ENCODE measurements at regions not wholly inside any gene's neighbourhood (a gene's known extent, or its start where the extent isn't known, plus 50 kb on each side); places are given as distances from the start of the nearest gene placed in this dataset.
A peak's percentile ranks its signal among the peaks of the same experiment; 100 is the strongest.

DNA sequence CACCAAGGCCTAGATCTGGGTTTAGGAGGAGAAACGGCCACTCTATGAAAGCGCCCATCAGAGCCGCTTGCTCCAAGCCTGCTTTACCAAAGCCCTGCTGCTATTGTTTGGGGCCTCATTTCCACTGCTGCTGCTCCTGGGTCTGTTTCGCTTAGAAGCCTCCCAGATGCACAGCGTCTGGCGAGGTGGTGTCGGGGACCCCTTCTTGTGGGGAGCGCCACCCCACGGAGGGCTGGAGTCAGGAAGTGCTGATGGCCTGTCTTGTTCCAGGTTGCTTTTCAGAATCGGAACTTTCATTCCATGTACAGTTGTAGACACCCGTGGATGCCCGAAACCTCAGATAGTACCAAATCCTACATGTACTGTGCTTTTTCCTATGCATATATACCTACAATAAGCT, 204.9 kb upstream of the TWIST2 start:
- no peak for DNase-seq (ENCODE audit: low read depth)
- no peak overlapping the region for H3K4me3 ChIP-seq (ENCODE audit: low read length)
- TF ChIP-seq CTCF (conservative IDR thresholded peaks at IDR 0.05; ENCODE audit: low read length): no peak

DNA sequence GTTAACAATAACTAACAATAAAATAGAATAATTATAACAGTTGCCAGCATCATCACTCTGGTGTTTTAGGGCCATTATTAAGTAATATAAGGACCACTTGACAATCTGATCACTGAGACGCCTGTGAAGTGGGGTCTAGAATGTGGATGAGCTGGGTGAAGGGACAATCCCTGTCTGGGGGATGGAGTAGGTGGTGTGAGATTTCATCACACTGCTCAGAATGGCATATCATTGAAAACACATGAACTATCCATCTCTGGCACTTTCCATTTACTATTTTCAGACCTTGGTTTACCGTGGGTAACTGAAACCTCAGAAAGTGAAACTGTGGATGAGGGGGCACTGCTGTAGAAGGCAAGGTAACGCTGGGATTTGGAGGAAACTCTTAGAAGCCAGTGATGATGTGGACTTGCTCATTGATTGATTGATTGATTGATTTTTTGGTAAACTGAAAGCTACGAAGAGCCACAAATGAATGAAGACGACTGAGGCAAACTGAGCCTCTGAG, 204.4 kb upstream of the TWIST2 start:
- no peak for DNase-seq (ENCODE audit: low read depth)
- TF ChIP-seq CTCF (conservative IDR thresholded peaks at IDR 0.05; ENCODE audit: low read length): no peak
- H3K4me3 ChIP-seq (ENCODE audit: low read length): no peak overlapping the region

DNA sequence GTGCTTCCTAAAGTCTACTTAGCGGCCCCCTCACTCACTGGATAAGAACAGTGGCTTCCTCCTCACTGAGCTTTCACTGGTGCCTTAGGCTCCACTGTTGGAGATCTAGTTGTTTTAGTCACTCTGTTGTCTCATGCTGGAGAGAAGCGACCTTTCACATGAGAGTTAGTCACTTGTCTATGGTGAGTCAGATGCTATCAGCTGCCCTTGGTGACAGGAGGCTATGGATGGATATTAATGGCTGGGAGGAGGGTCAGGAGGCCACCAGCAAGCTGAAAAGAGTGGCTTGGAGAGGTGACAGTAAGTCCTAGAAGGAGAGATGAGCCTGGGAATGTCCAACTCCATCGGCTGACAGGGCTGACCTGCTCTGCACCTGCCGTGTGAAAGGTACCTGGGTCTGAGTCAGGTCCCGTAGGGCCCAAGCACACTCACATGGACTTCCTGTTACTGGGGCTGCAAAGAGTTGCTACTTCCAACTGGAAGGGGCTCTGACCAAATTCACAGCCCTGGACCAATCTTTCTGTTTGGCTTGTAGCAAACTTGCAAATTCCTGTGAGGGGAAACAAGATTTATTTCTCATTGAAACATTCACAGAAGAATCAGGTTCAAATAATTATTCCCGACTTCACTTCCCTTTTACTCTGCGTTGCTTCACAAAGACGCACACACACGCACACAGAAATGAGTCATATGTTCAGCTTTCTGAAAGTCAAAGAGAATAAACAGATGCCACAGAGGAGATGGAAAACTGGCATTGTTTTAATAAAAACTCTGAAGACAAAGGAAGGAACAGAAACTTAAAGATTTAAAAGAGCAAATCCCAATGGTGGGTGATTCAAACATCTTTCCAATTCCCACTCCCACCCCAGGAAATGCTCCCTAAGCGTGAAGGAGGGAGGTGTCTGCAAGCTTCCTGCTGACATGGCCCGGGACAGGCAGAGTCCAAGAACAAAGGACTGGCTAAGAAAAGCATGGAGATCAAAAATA, 203.5 kb upstream of the TWIST2 start:
- TF ChIP-seq CTCF (conservative IDR thresholded peaks at IDR 0.05; ENCODE audit: low read length): no peak
- peak; percentile 88 for DNase-seq (ENCODE audit: low read depth)
- H3K4me3 ChIP-seq (ENCODE audit: low read length): no peak overlapping the region

DNA sequence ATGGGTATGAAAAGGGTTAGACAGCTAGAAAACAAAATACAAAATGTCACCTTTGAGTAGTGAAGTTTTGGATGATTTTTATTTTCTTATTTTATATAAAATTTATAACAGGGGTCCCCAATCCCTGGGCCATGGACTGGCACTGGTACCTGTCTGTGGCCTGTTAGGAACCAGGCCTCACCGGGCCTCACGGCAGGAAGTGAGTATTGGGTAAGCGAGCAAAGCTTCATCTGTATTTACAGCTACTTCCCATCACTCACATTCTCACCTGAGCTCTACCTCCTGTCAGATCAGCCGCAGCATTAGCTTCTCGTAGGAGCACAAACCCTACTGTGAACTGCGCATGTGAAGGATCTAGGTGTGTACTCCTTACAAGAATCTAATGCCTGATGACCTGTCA, 202.8 kb upstream of the TWIST2 start:
- no peak for TF ChIP-seq CTCF (conservative IDR thresholded peaks at IDR 0.05; ENCODE audit: low read length)
- no peak overlapping the region for H3K4me3 ChIP-seq (ENCODE audit: low read length)
- no peak for DNase-seq (ENCODE audit: low read depth)

GRCh38 chr2:238645716-238646115, 202.2 kb upstream of the TWIST2 start:
- TF ChIP-seq CTCF (conservative IDR thresholded peaks at IDR 0.05; ENCODE audit: low read length): no peak
- no peak overlapping the region for H3K4me3 ChIP-seq (ENCODE audit: low read length)
- no peak for DNase-seq (ENCODE audit: low read depth)

DNA sequence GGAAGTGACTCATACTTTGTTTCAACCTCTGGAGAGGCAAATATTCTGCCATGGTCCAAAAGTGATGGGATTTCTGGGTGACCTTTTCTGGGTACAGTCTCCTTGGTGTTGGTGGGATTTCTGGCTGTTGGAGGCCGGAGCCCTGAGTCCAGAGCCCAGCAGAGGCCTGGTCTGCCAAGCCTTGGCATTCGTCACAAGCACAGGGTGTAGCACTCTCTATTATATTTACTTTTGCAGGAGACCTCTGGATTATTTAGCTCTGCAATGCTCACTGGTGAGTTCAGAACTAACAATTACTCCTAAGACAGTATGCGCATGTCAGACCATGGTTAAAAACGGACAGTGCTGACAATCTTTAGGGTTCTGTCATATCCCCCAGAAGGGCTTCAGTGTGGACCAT, 201.6 kb upstream of the TWIST2 start:
- no peak for DNase-seq (ENCODE audit: low read depth)
- TF ChIP-seq CTCF (conservative IDR thresholded peaks at IDR 0.05; ENCODE audit: low read length): no peak
- no peak overlapping the region for H3K4me3 ChIP-seq (ENCODE audit: low read length)

DNA sequence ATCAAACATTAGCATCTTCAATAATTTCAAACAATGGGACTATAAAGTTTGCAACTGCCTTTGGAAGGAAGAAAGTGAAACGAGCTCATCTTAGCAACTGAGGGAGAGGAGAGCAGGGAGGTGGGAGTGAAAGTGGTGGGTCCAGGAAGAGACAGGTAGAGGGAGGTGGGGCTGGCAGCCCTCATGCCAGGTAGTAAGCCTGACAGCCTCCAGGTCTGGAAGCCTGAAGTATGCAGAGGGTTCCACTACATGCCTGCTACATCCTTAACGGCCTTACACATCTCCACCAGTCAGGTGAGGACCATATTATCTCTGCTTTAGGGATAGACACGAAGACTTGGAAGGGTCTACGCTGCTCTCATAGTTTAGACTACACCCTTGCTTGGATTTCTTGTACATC, 201.1 kb upstream of the TWIST2 start:
- no peak for TF ChIP-seq CTCF (conservative IDR thresholded peaks at IDR 0.05; ENCODE audit: low read length)
- DNase-seq (ENCODE audit: low read depth): no peak
- H3K4me3 ChIP-seq (ENCODE audit: low read length): no peak overlapping the region

Measured in AG10803 (cell line).